C4-2B (cell line): ENCODE measurements at regions not wholly inside any gene's neighbourhood (a gene's known extent, or its start where the extent isn't known, plus 50 kb on each side); places are given as distances from the start of the nearest gene placed in this dataset.

Source experiments
- ZFX ChIP-seq: fragments of 450-650 bp; IDR thresholded peaks from 2 replicates; pipeline ENCODE4 v1.6.1; 2017
- TF ChIP-seq, protein P1 (sequence below): fragments of 450-650 bp; conservative IDR thresholded peaks from 2 replicates; pipeline ENCODE4 v1.5.1; 2017; ENCODE audit warnings: mild to moderate bottlenecking

DNA sequence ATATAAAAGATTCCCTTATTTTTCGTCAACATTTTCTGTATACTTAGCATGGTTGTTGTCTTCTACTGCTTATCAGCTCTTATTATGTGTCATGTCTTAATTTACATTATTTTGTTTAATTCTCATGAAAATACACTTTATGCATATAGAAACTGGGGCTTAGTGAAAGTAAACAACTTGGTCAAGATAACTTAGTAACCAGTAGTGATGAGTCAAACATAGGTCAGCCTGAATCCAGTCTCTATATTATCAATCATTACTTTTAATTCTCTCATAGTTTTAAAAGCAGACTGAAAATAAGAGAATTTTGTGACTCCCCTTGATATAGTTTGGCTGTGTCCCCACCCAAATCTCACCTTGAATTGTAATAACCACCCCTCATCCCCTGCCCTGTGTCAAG is 119.6 kb upstream of the TPK1 start:
- TF ChIP-seq, protein P1, sequence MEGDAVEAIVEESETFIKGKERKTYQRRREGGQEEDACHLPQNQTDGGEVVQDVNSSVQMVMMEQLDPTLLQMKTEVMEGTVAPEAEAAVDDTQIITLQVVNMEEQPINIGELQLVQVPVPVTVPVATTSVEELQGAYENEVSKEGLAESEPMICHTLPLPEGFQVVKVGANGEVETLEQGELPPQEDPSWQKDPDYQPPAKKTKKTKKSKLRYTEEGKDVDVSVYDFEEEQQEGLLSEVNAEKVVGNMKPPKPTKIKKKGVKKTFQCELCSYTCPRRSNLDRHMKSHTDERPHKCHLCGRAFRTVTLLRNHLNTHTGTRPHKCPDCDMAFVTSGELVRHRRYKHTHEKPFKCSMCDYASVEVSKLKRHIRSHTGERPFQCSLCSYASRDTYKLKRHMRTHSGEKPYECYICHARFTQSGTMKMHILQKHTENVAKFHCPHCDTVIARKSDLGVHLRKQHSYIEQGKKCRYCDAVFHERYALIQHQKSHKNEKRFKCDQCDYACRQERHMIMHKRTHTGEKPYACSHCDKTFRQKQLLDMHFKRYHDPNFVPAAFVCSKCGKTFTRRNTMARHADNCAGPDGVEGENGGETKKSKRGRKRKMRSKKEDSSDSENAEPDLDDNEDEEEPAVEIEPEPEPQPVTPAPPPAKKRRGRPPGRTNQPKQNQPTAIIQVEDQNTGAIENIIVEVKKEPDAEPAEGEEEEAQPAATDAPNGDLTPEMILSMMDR, result no peak
- TF ChIP-seq ZFX, result no peak
